Thyroid gland (tissue), 4 donors: ENCODE measurements at regions not wholly inside any gene's neighbourhood (a gene's known extent, or its start where the extent isn't known, plus 50 kb on each side); places are given as distances from the start of the nearest gene placed in this dataset.

ENCODE experiments used
- CTCF ChIP-seq, 6 experiments: fragments of 200-600 bp in 3 of 6; fragments of 450-650 bp in 3 of 6; sonication (generic) in 3 of 6; IDR thresholded peaks; one replicate each; pipeline ENCODE4 v1.5.1; 2016 to 2019; ENCODE audit warnings: antibody characterized with exemption in 6 of 6, mild to moderate bottlenecking in 2 of 6, inconsistent platforms in 1 of 6, moderate library complexity in 1 of 6
- POLR2A ChIP-seq, 2 donors: fragments of 450-650 bp; IDR thresholded peaks; one replicate each; pipeline ENCODE4 v1.6.1; 2017; ENCODE audit warnings: antibody characterized with exemption in 2 of 2, mild to moderate bottlenecking in 2 of 2, moderate library complexity in 1 of 2

GRCh38 chr9:20289423-20290010, 332.8 kb downstream of the MLLT3 start:
- TF ChIP-seq CTCF (IDR thresholded peaks at IDR 0.05), result no peak
- no peak for TF ChIP-seq POLR2A (IDR thresholded peaks at IDR 0.05)
